ENCODE measurements at regions not wholly inside any gene's neighbourhood (a gene's known extent, or its start where the extent isn't known, plus 50 kb on each side); places are given as distances from the start of the nearest gene placed in this dataset.

DNA sequence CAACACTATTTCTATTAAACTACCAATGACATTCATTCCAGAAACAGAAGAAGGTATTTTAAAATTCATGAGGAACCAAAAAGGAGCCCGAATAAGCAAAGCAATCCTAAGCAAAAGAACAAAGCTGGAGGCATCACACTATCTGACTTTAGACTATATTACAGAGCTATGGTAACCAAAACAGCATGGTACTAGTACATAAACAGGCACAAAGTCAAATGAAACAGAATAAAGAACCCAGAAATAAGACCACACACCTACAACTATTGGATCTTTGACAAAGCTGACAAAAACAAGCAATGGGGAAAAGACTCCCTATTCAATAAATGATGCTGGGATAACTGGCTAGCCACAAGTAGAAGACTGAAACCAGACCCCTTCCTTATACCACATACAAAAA lies 122.3 kb downstream of the ITIH6 start:
- TF ChIP-seq EZH2 (IDR thresholded peaks at IDR 0.05; ENCODE audit: insufficient read depth, poor library complexity, severe bottlenecking) (no peak), EZH2phosphoT487 (IDR thresholded peaks at IDR 0.05; ENCODE audit: insufficient read depth, low read depth) (no peak)
- Histone ChIP-seq H3K27me3 (replicated peaks; ENCODE audit: insufficient read depth) (no peaks in the 10 kb centered on the region), H3K79me2 (ENCODE audit: insufficient read depth) (no peaks in the 10 kb centered on the region), H4K20me1 (ENCODE audit: insufficient read depth) (no peaks in the 10 kb centered on the region), H3K4me3 (no peak overlapping the region), H3K4me2 (ENCODE audit: unreplicated experiment) (no peak overlapping the region), H3K9me2 (ENCODE audit: insufficient read depth) (no peaks in the 10 kb centered on the region), H3K27ac (no peak overlapping the region), H3K36me3 (ENCODE audit: low read depth) (no peaks in the 10 kb centered on the region), H3K4me1 (ENCODE audit: insufficient read depth) (no peaks in the 10 kb centered on the region), H3F3A (ENCODE audit: insufficient read depth) (no peaks in the 10 kb centered on the region), H3K9ac (no peak overlapping the region), H3K9me3 (ENCODE audit: low read depth) (no peaks in the 10 kb centered on the region), H2AFZ (no peak overlapping the region)
- no peak for DNase-seq
- in situ Hi-C loops (cut with MboI) = loop anchor here (25.0 kb wide), 1 partner anchor 387 kb away; no protein-coding TSS in a partner anchor
- WGBS, 2 experiments (ENCODE audit: low coverage in 1 of 2, low lambda C conversion rate in 2 of 2, missing lambda C conversion rate in 2 of 2) = 0% methylated on average over 1 of the region's 1 CpG

DNA sequence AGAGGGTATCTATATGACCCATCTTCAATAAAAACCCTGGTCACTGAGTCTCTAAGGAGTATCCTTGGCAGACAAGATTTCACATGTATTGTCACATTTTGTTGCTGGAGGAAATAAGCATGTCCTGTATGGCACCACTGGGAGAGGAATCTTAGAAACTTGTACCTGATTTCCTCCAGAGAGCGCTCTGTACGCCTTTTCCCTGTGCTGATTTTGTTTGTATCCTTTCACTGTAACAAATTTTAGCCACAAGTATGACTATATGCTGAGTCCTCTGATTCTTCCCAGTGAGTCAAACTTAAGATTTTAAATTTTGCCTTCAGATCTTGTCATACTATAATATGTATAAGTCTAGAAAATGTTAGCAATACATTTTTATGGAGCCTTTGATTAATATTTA lies 102.8 kb downstream of the ITIH6 start:
- no peak overlapping the region for H3K9ac ChIP-seq
- in situ Hi-C loops (cut with MboI) = loop anchor here (25.0 kb wide), 1 partner anchor 367 kb away; no protein-coding TSS in a partner anchor
- no peaks in the 10 kb centered on the region for H4K20me1 ChIP-seq (ENCODE audit: insufficient read depth)
- TF ChIP-seq EZH2phosphoT487 (IDR thresholded peaks at IDR 0.05; ENCODE audit: insufficient read depth, low read depth) (no peak), EZH2 (IDR thresholded peaks at IDR 0.05; ENCODE audit: insufficient read depth, poor library complexity, severe bottlenecking) (no peak)
- no peaks in the 10 kb centered on the region for H3K36me3 ChIP-seq (ENCODE audit: low read depth)
- no peaks in the 10 kb centered on the region for H3K79me2 ChIP-seq (ENCODE audit: insufficient read depth)
- H2AFZ ChIP-seq = no peak overlapping the region
- H3F3A ChIP-seq (ENCODE audit: insufficient read depth) = no peaks in the 10 kb centered on the region
- H3K27me3 ChIP-seq (replicated peaks; ENCODE audit: insufficient read depth) = no peaks in the 10 kb centered on the region
- peak; percentile 50 for DNase-seq
- H3K4me3 ChIP-seq = no peak overlapping the region
- no peak overlapping the region for H3K27ac ChIP-seq
- peaks cover 8% of the 10 kb centered on the region; the same call in 1 of the 2 replicates for H3K4me1 ChIP-seq (ENCODE audit: insufficient read depth)
- no peak overlapping the region for H3K4me2 ChIP-seq (ENCODE audit: unreplicated experiment)
- WGBS, 2 experiments (ENCODE audit: low coverage in 1 of 2, low lambda C conversion rate in 2 of 2, missing lambda C conversion rate in 2 of 2) = 0% methylated on average over 2 of the region's 2 CpGs
- H3K9me3 ChIP-seq (ENCODE audit: low read depth) = no peaks in the 10 kb centered on the region
- H3K9me2 ChIP-seq (ENCODE audit: insufficient read depth) = no peaks in the 10 kb centered on the region

DNA sequence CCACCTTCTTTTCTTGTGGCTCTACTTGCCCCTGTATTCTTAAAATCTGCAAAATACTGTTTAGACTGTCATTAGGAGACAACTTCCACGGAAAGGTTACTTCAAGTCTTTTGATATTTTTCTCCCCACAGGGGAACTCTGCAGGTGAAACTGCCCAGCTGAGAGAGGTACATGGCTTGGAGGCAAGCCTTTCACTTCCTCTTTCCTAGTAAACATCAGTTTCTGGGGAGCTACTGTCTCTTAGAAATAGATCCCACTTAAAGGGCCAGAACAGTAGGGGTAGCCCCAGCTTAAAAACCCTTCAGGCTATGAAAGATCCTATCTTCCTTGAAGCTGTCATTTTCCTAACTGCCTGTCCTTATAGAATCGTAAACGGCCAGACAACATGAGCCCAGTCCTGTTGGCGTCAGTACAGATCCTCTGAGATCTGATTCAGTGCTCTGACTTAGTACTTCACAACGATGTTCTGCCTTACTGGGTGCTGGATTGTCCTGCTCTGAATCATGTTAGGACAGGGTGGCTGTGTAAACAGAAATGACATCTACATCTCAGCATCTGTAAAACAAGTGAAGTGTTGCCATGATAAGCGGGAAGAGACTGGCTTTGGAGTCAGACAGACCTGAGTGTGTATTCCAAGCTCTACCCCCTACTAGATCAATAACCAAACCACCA lies 102.1 kb downstream of the ITIH6 start:
- H3K9me3 ChIP-seq (ENCODE audit: low read depth) = no peaks in the 10 kb centered on the region
- no peaks in the 10 kb centered on the region for H3K79me2 ChIP-seq (ENCODE audit: insufficient read depth)
- 26 to 33% methylated on average over 6 of the region's 6 CpGs for WGBS, 2 experiments (ENCODE audit: low coverage in 1 of 2, low lambda C conversion rate in 2 of 2, missing lambda C conversion rate in 2 of 2)
- H3K9ac ChIP-seq = no peak overlapping the region
- H4K20me1 ChIP-seq (ENCODE audit: insufficient read depth) = no peaks in the 10 kb centered on the region
- peak overlapping the region; percentile 35 for H3K4me2 ChIP-seq (ENCODE audit: unreplicated experiment)
- no peaks in the 10 kb centered on the region for H3K9me2 ChIP-seq (ENCODE audit: insufficient read depth)
- DNase-seq = peak; percentile 41
- H3F3A ChIP-seq (ENCODE audit: insufficient read depth) = no peaks in the 10 kb centered on the region
- no peak overlapping the region for H3K4me3 ChIP-seq
- in situ Hi-C loops (cut with MboI) = loop anchor here (25.0 kb wide), 1 partner anchor 366 kb away; no protein-coding TSS in a partner anchor
- H3K27me3 ChIP-seq (replicated peaks; ENCODE audit: insufficient read depth) = no peaks in the 10 kb centered on the region
- peak overlapping the region; percentile 2; the same call in 1 of the 2 replicates for H3K27ac ChIP-seq
- peaks cover 8% of the 10 kb centered on the region; the same call in 1 of the 2 replicates for H3K4me1 ChIP-seq (ENCODE audit: insufficient read depth)
- no peak for TF ChIP-seq EZH2phosphoT487 (IDR thresholded peaks at IDR 0.05; ENCODE audit: insufficient read depth, low read depth)
- no peak for TF ChIP-seq EZH2 (IDR thresholded peaks at IDR 0.05; ENCODE audit: insufficient read depth, poor library complexity, severe bottlenecking)
- H3K36me3 ChIP-seq (ENCODE audit: low read depth) = no peaks in the 10 kb centered on the region
- H2AFZ ChIP-seq = no peak overlapping the region

Measured in GM23248 (cell line).